ENCODE measurements at regions not wholly inside any gene's neighbourhood (a gene's known extent, or its start where the extent isn't known, plus 50 kb on each side); places are given as distances from the start of the nearest gene placed in this dataset.

- no peak for DNase-seq
These were observed 248.4 kb upstream of the JUN start for GRCh38 chr1:59032228-59032627.

DNA sequence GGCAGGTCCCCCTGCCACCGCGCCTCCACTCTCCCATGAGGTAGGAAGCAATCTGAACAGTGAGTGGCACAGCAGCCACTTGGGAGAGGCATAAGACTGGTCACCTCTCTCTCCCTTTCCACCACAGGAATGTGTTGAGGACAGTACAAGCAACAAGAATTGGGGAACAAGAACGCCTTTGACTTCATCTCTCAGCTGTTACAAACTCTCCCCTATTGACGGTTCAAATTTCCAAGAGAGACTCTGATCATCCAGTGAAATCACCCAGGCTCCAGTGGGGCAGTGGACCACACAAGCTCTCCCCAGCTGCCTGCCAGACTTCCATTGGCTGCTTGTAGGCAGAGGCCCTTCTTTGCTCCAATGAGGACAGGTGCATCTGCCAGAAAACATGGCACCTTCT, 249.9 kb upstream of the JUN start:
- no peak for DNase-seq

GRCh38 chr1:59034925-59035324, 251.1 kb upstream of the JUN start:
- no peak for DNase-seq

GRCh38 chr1:59039551-59039950, 255.7 kb upstream of the JUN start:
- DNase-seq, result no peak

GRCh38 chr1:59040486-59040885, 256.4 kb upstream of the FGGY start:
- no peak for DNase-seq

- no peak for DNase-seq
These were observed 255.1 kb upstream of the FGGY start for GRCh38 chr1:59041646-59042277.

GRCh38 chr1:59043796-59044195, 253.1 kb upstream of the FGGY start:
- no peak for DNase-seq

GRCh38 chr1:59044535-59045121, 252.3 kb upstream of the FGGY start:
- no peak for DNase-seq

DNA sequence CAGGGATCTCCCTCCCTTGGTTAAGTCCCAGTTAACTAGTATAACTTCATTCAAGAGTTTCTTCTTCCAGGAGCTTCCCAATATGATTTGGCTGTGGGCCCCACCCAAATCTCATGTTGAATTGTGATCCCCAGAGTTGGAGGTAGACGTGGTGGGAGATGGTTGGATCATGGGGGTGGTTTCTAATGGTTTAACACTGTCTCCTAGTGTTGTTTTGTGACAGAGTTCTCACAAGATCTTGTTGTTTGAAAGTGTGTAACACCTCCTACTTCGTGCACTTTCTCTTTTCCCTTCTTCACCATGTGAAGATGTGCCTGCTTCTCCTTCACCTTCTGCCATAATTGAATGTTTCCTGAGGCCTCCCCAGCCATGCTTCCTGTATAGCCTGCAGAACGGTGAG, 251.8 kb upstream of the FGGY start:
- DNase-seq, result no peak

DNA sequence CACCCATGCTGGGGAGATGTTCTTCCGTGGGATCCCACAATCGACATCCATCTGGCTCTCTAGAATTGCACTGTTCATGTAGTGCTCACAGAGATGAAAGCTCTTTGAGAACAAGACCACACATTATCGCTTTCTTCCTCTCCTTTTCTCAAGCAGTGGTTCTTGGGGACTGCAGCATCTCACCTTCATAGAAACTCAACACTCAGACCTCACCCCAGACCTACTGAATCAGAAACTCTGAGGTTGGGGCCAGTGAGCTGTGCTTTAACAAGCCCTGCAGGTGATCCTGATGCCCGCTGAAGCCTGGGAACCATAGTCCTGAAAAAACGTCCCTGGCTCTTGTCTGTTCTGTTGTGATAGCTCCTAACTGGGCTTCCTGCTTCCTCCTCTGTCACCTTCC, 251.3 kb upstream of the FGGY start:
- DNase-seq, result no peak

GRCh38 chr1:59046134-59046533, 250.8 kb upstream of the FGGY start:
- DNase-seq, result no peak

- no peak for DNase-seq
These were observed 250.2 kb upstream of the FGGY start for GRCh38 chr1:59046730-59047157.

DNA sequence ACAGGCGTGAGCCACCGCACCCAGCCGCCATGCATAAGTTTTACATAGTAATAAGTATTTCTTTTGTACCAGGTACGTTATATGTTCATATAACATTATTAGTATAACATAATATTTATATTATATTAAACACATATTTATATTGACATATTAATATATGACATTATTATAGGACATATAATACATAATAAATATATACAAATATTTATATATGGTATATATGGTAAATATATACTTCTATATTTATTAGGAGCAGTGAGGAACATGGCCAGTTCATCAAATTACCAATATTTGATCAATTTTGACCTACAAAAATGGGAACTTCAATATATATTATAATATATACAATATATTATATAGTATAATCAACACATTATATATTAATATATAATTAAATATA, 245.9 kb upstream of the FGGY start:
- no peak for DNase-seq

DNA sequence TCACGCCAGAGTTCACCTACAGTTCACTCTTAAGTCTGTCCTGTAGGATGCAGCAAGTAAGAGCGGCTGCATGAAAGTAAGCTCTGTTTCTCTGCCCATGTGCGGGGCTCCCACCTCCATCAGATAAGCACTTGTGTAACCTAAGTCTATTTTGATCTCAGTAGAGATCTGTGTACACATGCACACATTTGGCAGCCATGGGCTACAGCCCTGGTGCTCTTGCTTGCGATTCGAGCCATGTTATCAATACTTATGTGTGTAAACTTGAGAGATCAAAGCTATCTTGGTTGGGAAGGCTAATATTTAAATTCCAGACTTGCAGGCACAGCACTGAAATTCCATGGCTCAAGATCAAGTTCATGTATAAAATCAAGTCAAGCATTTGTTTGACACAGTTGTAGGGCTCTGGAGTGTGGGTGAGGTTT, 244.7 kb upstream of the FGGY start:
- DNase-seq, result no peak

DNA sequence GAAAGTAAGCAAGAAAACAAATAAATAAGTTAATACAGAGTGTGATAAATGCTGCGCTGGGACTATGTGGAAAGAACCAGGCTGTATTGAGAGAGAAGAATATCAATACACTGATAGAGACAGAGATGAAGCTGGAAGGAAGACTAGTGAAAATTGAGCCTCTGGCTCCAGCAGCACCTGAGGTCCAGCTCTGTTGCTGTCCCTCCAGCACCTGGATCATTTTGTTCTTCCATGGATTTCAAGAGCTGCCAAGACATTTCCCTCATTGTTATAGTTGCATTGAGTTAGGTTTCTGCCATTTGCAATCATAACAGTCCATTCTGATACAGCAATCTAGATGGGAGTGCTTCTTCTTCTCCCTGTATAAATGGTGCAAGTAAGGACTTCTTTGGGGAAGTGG, 242.7 kb upstream of the FGGY start:
- no peak for DNase-seq

- DNase-seq, result no peak
These were observed 240.8 kb upstream of the FGGY start for GRCh38 chr1:59055908-59056719.

DNA sequence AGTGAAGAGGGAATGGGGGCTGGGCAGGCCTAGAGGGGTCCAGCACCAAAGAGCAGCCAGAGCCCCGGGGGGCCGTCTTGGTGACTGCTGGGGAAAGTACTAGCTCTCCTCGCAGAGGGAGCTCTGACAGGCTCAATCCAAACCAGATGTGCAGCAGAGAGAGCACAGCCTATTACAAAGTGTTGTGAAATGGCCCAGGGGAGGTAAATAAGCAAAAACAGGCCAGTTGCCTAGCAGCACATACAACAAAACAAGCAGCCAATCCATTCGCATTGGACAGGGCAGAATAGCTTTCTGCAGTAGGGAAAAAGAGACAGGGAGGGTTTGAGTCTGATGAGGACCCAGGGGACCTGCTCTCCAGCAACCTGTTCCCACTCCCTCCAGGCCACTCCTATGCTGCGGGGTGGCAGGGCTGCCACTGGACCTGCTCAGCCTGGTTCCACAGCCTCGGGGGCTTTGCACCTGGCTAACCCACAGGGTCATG, 239.6 kb upstream of the FGGY start:
- no peak for DNase-seq

GRCh38 chr1:59057796-59058195, 239.1 kb upstream of the FGGY start:
- no peak for DNase-seq

- no peak for DNase-seq
These were observed 238.0 kb upstream of the FGGY start for GRCh38 chr1:59058665-59059439.

DNA sequence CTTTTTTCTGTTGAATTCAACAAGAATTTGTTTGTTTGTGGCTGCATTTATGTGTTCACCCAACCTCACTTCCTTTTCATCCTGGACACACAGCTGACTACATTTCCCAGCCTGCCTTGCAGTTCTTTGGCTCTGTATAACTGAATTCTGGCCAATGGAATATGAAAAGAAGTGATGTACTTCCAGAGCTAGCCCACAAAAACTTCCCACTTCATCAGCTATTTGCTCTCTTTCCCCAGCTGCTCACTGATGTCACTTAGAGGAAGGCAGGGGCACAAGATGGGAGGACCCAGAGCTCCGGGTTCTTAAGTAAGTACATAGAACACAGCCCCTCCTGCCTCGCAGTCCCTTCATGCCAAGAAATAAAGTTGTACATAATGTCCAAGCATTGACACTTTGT, 235.0 kb upstream of the FGGY start:
- no peak for DNase-seq

GRCh38 chr1:59062743-59063142, 234.2 kb upstream of the FGGY start:
- DNase-seq, result no peak

GRCh38 chr1:59063501-59063900, 233.4 kb upstream of the FGGY start:
- no peak for DNase-seq

GRCh38 chr1:59064592-59064991, 232.3 kb upstream of the FGGY start:
- no peak for DNase-seq
